Ishikawa (cell line): ENCODE measurements at regions not wholly inside any gene's neighbourhood (a gene's known extent, or its start where the extent isn't known, plus 50 kb on each side); places are given as distances from the start of the nearest gene placed in this dataset.

Experiments used
- CEBPB ChIP-seq: IDR thresholded peaks from 2 replicates; pipeline ENCODE4 v1.6.1; 2012
- CREB1 ChIP-seq: IDR thresholded peaks from 2 replicates; pipeline ENCODE4 v1.6.1; 2012; ENCODE audit warnings: low read depth
- EGR1 ChIP-seq: IDR thresholded peaks from 2 replicates; pipeline ENCODE4 v1.6.1; 2012
- EP300 ChIP-seq: IDR thresholded peaks from 2 replicates; pipeline ENCODE4 v1.6.1; 2012; ENCODE audit warnings: borderline replicate concordance
- FOXM1 ChIP-seq: IDR thresholded peaks from 2 replicates; pipeline ENCODE4 v1.6.1; 2012; ENCODE audit warnings: low read depth, borderline replicate concordance
- MAX ChIP-seq: IDR thresholded peaks from 2 replicates; pipeline ENCODE4 v1.6.1; 2012
- NFIC ChIP-seq: IDR thresholded peaks from 2 replicates; pipeline ENCODE4 v1.6.1; 2012
- RAD21 ChIP-seq: IDR thresholded peaks from 2 replicates; pipeline ENCODE4 v1.6.1; 2012; ENCODE audit warnings: low read depth
- TAF1 ChIP-seq: IDR thresholded peaks from 2 replicates; pipeline ENCODE4 v1.6.1; 2012; ENCODE audit warnings: low read depth, mild to moderate bottlenecking
- TCF12 ChIP-seq: IDR thresholded peaks from 2 replicates; pipeline ENCODE4 v1.6.1; 2012; ENCODE audit warnings: low read depth
- TEAD4 ChIP-seq: IDR thresholded peaks from 2 replicates; pipeline ENCODE4 v1.6.1; 2012
- USF1 ChIP-seq: IDR thresholded peaks from 2 replicates; pipeline ENCODE4 v1.6.1; 2012
- YY1 ChIP-seq: IDR thresholded peaks from 2 replicates; pipeline ENCODE4 v1.6.1; 2012; ENCODE audit warnings: low read depth
- ZBTB7A ChIP-seq: IDR thresholded peaks from 2 replicates; pipeline ENCODE4 v1.6.1; 2012; ENCODE audit warnings: low read depth
- TF ChIP-seq, protein P1 (sequence below): IDR thresholded peaks from 2 replicates; pipeline ENCODE4 v1.6.1; 2012; ENCODE audit warnings: low read depth, mild to moderate bottlenecking

- TF ChIP-seq EP300 (no peak), FOXM1 (no peak), CREB1 (no peak), CEBPB (no peak), YY1 (no peak), TAF1 (no peak)
These were observed 146.5 kb upstream of the COL21A1 start for GRCh38 chr6:56393615-56394612.

DNA sequence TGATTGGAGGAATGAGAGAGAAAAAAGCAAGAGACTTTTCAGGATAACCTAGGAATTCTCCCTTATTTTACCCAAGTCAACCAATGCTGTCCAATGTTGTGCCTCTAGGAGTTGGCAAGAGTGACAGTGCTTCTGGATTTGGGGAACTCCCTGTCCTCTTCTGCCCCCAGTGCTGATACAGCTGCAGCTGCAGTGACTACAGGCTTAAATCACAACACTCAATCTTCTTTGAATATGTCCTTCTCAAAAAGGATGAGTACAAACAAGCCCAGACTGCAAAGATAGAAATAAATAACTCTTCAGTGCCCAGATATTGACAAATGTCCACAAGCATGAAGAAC lies 141.0 kb upstream of the COL21A1 start:
- TF ChIP-seq, protein P1, sequence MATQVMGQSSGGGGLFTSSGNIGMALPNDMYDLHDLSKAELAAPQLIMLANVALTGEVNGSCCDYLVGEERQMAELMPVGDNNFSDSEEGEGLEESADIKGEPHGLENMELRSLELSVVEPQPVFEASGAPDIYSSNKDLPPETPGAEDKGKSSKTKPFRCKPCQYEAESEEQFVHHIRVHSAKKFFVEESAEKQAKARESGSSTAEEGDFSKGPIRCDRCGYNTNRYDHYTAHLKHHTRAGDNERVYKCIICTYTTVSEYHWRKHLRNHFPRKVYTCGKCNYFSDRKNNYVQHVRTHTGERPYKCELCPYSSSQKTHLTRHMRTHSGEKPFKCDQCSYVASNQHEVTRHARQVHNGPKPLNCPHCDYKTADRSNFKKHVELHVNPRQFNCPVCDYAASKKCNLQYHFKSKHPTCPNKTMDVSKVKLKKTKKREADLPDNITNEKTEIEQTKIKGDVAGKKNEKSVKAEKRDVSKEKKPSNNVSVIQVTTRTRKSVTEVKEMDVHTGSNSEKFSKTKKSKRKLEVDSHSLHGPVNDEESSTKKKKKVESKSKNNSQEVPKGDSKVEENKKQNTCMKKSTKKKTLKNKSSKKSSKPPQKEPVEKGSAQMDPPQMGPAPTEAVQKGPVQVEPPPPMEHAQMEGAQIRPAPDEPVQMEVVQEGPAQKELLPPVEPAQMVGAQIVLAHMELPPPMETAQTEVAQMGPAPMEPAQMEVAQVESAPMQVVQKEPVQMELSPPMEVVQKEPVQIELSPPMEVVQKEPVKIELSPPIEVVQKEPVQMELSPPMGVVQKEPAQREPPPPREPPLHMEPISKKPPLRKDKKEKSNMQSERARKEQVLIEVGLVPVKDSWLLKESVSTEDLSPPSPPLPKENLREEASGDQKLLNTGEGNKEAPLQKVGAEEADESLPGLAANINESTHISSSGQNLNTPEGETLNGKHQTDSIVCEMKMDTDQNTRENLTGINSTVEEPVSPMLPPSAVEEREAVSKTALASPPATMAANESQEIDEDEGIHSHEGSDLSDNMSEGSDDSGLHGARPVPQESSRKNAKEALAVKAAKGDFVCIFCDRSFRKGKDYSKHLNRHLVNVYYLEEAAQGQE = no peak
- TF ChIP-seq USF1 = no peak
- TF ChIP-seq FOXM1 = no peak
- no peak for TF ChIP-seq EGR1
- no peak for TF ChIP-seq TEAD4
- no peak for TF ChIP-seq ZBTB7A
- no peak for TF ChIP-seq TCF12
- no peak for TF ChIP-seq TAF1
- TF ChIP-seq RAD21 = no peak
- no peak for TF ChIP-seq EP300
- no peak for TF ChIP-seq YY1
- no peak for TF ChIP-seq NFIC
- TF ChIP-seq MAX = no peak

DNA sequence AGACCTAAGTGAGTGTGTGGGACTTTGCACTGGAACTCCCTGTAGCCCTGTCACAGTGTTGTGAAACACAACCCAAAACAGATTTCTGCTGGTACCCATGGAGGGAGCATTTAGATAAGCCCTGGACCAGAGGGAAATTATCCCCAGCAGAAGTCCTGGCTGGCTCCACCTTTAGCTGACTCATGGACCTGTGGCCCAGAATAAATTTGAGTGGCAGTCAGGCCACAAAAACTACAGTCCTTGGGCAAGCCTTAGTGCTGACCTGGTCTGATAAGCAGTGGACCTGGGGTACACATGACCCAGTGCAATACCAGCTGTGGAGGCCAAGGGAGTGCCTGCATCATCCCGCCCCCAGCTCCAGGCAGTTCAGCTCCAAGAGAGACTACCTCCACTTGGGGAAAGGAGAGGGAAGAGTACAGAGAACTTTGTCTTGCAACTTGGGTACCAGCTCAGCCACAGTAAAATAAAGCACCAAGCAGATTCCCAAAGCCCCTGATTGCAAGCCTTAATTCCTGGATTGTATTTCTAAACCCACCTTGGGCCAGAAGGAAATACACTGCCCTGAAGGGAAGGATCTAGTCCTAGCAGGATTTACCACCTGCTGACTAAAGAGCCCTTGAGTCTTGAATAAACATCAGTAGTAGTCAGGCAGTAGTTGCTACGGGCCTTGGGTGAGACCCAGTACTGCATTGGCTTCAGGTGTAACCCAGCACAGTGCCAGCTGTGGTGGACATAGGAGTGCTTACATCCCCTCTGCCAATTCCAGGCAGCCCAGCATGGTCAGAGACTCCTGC lies 140.4 kb upstream of the COL21A1 start:
- TF ChIP-seq TCF12 (no peak), FOXM1 (no peak)

DNA sequence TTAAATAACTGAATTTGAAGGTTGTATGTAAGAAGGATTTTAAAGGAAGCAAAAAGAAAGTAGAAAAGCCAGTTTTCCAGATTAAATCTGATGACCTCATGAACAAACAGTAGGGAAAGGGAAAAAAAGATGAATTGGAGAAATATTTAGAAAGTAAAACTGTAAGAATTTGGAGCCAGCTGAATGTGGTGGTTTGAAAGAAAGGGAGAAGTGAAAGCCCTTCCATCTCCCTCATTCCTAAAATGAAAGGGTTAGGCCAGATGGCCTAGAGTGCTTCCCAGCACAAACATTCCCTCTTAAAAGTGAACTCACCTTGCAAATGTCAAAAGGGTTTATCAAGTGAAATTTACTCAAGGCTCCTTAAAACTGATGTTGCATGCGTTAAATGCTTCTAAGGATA lies 139.3 kb upstream of the COL21A1 start:
- TF ChIP-seq YY1 (no peak), RAD21 (no peak), ZBTB7A (no peak), TCF12 (no peak), TEAD4 (no peak), NFIC (no peak), EP300 (no peak), MAX (no peak)
- TF ChIP-seq, protein P1 = no peak

- no peak for TF ChIP-seq CEBPB
These were observed 138.7 kb upstream of the COL21A1 start for GRCh38 chr6:56385981-56386593.

DNA sequence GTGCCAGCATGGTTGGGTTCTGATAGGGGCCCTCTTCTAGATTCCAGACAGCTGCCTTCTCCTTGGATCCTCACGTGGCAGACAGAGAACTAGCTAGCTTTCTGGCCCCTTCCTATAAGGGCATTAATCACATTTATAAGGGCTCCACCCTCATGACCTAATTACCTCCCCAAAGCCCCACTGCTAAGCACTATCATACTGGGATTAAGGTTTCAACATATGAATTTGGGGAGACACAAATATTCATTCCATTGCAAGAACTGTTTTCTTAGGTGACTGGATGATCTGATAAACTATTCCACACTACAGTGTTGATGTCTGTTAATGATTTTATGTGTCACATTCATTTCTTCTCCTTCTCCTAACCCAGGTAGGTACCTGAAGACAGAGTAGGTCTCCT lies 135.8 kb upstream of the COL21A1 start:
- no peak for TF ChIP-seq NFIC
- no peak for TF ChIP-seq EGR1
- TF ChIP-seq CREB1 = no peak
- TF ChIP-seq TAF1 = no peak
- no peak for TF ChIP-seq EP300
- TF ChIP-seq TEAD4 = no peak
- no peak for TF ChIP-seq CEBPB
- no peak for TF ChIP-seq YY1
- no peak for TF ChIP-seq FOXM1
- no peak for TF ChIP-seq USF1
- TF ChIP-seq RAD21 = no peak
- no peak for TF ChIP-seq TCF12
- TF ChIP-seq MAX = no peak
- TF ChIP-seq ZBTB7A = no peak
- TF ChIP-seq, protein P1 = no peak
